GM21576 (cell line): ENCODE measurements at regions not wholly inside any gene's neighbourhood (a gene's known extent, or its start where the extent isn't known, plus 50 kb on each side); places are given as distances from the start of the nearest gene placed in this dataset.
"Not testable (repeated sequence)": the region's sequence is repeated elsewhere in the genome, so short reads cannot be mapped to it uniquely, and the experiment has no call there.

Experiments used
- ATAC-seq: cut with Tn5 transposase; IDR thresholded peaks from one replicate; pipeline ENCODE4 v1.9.1; 2021; ENCODE audit warnings: mild to moderate bottlenecking, moderate library complexity; ENCODE audit not compliant: unreplicated experiment

DNA sequence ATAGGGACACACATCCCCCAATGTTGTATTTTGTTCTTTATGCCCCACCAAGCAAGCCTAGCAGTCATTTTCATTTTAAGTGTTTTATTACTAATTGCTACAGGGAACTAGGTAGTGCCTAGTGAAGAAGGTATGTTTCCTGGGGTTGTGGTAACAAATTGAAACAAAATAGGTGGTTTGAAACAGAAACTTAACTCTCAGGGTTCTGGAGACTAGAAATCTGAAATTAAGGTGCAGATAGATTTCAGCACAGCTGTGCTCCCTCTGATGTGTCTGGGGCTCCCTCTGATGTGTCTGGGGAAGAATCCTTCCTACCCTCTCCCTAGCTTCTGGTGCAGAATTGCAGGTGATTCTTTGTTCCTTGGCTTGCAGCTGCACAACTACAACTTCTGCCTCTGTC, 390.1 kb downstream of the ZFHX3 start:
- ATAC-seq = peak; percentile 94

DNA sequence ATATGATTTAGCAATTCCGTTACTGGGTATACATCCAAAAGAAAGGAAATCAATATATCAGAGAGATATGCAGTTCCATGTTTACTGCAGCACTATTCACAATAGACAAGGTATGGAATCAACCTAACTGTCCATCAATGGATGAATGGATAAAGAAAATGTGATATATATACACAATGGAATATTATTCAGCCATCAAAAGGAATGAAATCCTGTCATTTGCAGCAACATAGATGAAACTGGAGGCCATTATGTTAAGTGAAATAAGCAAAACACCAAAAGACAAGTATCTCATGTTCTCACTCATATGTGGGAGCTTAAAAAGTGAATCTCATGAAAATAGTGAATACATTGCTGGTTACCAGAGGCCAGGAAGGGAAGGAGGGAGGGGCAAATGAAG, 390.8 kb downstream of the ZFHX3 start:
- no peak for ATAC-seq

DNA sequence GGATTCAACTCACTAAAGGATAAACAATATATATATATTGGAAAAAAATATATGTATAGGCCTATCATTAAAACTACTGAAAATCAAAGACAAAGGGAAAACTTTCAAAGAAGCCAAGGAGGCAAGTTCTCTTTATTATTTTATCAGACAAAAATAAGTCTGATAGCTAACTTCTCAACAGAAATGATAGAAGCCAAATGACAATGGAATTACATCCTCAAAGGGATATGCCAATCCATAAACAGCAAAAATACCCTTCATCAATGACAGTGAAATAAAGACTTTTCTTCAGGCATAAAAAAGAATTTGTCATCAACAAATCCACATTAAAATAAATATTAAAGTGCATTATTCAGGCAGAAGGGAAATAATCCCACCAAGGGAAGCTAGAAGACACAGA, 393.4 kb downstream of the ZFHX3 start:
- ATAC-seq = no peak

DNA sequence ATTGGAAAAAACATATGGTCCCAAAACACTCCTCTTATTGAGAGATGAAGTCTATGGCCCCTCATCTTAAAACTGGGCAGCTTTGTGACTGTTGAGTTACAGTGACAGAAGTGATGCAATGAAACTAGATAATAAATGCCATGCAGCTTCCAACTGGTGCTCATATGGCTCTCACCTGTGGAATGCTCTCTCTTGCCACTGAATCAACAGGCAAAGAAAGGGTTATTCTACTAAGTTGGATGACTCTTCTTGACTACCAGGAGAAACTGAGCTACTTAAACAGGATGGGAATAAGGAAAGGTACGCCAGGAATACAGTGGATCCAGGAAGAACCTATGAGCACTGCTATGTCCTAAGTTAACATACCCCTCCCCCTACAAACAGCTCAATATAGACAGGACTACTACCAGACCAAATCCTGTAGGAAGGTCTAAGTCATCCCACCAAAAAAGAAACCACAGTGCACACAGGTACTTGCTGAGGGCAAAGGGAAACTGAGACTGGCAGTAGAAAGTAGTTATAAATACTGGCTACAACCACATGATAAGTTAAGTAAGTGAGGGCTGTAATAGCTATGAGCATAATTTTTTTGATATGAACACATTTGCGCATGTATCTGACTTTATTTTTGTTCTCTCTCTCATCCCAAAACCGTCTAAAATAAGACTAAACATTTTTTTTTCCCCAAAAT, 398.5 kb downstream of the ZFHX3 start:
- no peak for ATAC-seq

DNA sequence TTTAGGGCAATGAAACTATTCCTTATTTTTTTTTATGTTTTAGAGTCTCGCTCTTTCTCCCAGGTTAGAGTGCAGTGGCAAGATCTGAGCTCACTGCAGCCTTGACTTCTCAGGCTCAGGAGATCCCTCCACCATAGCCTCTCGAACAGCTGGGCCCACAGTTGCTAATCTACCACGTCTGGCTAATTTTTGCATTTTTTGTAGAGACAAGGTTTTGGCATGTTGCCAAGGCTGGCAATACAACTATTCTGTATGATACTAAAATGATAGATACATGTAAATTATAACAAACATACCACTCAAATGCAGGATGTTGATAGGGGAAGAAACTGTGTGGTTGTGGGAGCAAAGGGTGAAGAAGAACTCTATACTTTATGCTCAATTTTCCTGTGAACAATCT, 401.3 kb downstream of the ZFHX3 start:
- ATAC-seq = no peak

DNA sequence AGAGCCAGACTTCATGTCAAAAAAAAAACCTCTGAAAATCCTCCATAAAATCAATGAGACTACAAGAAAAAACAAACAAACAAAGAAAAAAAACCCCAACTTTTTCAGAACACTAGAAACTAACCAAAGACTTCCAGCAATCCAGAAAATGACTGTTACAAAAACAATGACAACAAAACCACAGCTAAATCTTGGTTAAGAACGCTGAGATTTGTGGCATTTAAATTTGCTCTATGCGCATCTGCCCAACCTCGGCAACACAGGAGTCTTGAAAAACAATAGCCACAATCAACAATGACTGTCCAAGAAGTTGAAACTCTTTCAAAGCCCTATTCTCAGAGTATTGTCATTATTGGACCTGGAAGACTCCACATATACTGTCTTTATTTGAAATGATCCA, 402.4 kb downstream of the ZFHX3 start:
- no peak for ATAC-seq

DNA sequence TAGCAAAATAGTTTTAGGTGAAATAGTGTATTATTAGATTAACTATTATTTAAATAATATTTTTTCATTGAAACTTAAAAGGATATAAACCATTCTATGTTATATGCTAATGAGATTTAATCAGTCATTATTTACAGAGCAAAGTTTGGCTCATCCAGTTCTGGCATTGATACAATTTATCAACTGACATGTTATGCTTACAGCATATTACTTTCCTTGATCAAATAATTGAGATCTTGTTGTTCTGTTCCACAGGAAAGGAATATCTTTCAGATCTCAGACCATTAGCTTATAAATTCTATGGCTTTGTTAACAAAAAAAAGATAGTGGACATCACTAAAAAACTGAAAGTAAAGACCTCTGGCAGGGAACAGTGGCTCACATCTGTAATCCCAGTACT, 403.0 kb downstream of the ZFHX3 start:
- ATAC-seq = no peak

DNA sequence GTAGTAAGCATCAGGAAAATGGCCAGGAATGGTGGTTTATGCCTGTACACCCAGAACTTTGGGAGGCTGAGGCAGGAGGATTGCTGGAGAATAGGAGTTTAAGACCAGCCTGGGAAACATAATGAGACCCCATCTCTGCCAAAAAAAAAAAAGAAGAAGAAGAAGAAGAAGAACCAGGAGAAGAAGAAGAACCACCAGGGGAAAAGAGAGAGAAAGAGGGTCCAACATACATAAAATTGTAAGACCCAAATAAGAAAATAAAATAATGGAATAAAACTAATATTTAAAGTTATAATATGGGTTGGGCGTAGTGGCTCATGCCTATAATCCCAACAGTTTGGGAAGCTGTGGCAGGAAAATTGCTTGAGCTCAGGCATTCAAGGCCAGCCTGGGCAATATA, 408.4 kb downstream of the ZFHX3 start:
- no peak for ATAC-seq

DNA sequence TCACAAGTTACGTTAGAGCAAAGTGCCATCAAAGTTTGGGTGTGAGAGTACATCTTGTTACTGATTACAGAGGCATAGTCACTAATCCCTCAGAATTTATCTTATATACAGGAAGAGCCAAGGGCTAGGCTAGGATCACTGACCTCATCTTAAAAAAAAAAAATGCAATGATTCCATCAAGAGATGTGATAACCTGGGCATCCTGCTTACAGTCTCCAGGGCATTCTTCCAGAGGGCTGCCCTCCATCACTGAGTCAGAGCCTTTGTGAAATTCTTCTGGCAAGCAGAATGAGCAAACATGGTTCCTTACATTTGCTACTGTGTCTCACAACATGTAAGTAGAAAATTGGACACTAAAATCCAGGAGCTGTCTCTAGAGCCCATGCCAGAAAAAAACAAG, 410.6 kb downstream of the ZFHX3 start:
- no peak for ATAC-seq

DNA sequence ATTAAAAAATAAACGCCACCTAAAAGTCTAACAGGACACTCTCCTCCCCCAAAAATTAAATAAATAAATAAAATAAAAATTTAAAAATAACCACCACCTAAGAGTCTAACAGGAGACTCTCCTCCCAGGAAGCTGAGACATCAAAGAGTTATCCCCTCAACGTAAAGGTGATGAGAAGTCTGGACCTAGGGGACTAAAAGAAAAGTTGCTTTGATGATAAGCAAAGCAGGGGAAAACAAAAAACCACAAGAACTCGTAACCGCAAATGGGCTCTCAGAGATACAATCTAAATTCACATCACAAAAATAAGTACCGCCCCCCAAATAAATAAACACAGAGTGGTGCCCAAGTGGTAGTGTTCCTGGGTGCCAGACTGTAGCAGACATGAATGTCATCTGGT, 412.2 kb downstream of the ZFHX3 start:
- ATAC-seq = no peak

DNA sequence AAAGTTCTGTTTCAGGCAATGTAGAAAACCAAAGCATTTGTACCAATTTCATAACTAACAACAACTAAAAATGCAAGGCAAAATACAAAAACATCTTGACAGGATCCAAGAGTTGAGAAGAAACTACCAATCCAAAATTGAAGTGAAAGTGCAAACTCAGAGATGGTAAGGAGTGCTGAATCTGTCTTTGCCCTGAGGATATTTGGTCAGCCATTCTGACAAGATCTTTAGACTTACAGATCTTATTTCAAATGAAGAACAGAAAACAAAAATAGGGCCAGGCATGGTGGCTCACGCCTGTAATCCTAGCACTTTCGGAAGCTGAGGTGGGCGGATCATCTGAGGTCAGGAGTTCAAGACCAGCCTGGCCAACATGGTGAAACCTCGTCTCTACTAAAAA, 412.8 kb downstream of the ZFHX3 start:
- no peak for ATAC-seq

DNA sequence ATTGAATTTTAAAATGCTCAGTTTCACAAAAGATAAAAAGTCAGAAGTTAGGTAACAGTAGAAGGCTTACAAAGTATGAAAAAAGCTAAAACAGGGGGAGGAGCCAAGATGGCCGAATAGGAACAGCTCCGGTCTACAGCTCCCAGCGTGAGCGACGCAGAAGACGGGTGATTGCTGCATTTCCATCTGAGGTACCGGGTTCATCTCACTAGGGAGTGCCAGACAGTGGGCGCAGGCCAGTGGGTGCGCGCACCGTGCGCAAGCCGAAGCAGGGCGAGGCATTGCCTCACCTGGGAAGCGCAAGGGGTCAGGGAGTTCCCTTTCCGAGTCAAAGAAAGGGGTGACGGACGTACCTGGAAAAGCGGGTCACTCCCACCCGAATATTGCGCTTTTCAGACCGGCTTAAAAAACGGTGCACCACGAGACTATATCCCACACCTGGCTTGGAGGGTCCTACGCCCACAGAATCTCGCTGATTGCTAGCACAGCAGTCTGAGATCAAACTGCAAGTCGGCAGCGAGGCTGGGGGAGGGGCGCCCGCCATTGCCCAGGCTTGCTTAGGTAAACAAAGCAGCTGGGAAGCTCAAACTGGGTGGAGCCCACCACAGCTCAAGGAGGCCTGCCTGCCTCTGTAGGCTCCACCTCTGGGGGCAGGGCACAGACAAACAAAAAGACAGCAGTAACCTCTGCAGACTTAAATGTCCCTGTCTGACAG, 420.6 kb downstream of the ZFHX3 start:
- not testable (repeated sequence) for ATAC-seq

DNA sequence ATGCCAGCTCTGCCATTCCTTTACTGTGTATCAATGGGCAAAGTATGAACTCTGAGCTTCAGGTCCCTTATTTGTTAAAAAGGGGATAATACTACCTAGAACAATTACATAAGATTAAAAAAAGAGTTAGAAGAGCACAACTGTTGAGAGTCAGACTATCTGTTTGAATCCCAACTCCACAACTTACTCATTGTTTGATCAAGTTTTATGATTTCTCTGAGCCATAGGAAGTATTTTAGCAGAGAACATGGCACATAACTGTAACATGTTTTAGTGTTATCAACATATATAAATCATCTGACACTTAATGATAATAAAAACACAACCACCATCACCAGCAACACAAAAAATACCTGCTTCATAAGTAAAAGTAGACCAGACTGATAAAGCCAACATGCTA, 421.3 kb downstream of the ZFHX3 start:
- ATAC-seq = no peak

DNA sequence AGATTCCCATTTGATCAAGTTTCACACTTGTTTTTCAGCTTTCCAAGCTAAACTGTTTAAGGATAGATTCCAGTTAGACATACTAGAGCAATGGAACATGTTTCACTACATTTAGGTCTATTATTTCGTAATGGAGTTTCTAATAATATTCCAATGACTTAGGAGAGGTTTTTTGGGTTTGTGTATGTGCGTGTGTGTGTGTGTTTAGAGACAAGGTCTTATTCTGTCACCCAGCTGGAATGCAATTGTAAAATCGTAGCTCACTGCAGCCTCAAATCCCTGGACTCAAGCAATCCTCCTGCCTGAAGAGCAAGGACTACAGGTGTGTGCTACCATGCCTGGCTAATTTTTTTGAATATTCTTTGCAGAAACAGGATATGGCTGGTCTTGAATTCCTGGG, 426.3 kb downstream of the ZFHX3 start:
- no peak for ATAC-seq

DNA sequence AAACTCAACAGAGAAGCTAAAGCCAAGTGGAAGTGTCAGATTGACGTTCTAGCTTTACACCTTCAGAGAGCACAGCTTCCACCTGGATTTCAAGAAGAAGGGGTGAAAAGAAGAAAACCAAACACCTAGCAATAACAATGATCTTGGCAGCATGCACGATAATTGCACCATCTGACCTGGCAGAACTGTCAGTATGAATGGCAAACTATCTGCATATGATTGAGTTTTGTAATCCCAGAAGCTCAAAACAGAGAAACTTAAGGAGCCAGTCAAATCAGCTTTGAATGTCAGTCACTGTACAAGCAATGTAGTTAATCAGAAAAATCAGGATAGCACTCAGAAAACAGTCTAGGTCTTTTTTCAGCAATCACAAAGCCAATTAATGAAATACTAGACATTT, 427.1 kb downstream of the ZFHX3 start:
- no peak for ATAC-seq

DNA sequence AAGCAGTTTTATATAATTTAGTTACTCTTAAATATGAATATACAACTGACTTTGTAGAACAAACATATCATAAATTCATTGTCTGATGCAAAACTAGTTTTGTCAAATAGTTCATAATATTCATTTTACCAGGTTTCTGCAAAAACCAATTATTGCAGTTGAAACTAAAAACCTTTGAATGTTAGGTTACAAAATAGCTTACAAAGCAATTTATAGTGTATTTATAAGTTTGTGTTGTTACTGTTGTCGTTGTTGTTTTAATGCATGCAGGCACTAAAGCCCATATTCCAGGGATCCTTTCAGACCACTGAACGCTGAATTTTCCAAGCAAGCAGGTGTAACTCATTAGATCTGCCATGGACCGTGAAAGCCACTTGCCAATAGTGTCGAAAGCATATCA, 427.6 kb downstream of the ZFHX3 start:
- no peak for ATAC-seq

DNA sequence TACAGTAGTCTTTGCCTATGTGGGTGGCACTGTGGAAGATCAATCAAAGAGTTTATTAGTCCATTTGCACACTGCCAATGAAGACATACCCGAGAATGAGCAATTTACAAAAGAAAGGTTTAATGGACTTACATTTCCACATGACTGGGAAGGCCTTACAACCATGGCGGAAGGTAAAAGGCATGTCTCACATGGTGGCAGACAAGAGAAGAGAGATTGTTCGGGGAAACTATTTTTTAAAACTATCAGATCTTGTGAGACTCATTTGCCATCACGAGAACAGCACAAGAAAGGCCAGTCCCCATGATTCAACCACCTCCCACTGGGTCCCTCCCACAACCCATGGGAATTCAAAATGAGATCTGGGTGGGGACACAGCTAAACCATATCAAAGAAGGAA, 432.1 kb downstream of the ZFHX3 start:
- no peak for ATAC-seq

DNA sequence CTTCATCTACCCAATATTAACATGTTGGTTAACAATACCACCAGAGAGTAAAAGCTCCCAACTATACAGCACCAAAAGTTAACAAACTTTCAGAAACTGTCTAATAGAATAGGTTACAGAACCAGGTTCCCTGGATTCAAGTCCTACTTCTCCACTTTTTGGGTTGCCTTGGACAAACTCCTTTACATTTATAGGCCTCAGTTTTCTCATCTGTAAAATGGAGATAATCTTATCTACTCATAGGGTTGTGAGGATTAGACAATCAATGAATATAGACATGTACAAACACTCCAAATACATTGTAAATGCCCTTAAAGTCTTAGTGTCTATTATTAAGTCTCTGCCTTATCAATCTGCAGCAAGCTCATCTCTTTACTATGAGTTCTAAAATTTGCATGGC, 435.2 kb downstream of the ZFHX3 start:
- no peak for ATAC-seq

DNA sequence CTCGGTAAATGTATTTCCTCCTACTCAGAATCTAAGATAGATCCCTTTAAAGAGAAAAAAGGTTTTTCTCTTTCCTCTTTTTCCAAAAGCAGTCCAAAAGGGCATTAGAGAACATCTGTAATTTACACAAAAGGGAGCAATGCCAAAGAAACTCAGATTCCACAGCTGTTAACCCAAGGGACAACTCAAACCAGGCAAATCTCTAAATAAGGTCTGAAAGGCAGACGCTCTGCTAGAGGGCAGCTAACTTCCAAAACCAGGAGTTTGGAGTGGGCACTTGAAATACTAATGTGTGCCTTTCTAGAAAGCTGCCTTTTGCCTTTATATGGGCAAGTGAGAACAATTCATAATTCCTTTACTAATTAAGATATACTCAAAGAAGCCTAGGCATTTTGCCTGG, 435.7 kb downstream of the ZFHX3 start:
- no peak for ATAC-seq

DNA sequence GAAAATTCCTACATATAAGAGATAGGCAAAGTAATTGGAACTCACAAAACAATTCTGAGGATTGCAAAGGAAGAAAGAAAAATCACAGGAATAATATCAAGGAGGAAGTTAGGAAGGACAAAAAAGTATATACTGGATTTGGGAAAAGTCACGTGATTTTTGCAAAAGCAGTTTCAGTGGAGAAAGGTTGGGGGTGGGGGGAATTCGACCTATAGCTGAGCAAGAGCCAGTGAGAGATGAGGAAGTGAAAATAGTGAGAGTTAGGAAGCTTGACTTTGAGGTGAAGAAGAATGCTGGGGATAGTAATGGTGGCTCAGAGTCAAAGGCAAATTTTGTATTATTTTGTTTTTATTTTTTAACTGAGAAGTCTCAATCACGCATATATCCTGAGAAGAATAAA, 438.0 kb upstream of the PMFBP1 start:
- ATAC-seq = no peak

DNA sequence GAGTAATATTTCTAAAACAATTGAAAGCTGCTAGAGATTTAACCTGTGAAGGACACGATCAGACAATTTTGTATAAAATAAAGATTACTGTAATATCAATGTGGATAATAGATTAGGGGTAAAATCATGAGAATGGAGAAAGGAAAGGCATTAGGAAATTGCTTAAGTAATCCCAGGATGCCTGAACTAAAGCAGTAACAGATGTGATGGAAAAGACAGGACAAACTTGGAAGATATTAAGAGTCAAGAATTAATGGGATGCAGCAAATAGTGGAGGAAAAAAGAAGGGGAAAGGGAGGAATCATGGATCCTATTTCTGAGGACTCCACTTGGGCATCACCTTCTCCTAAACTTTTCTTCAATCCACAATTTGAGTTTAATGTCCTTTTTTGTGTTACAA, 437.1 kb upstream of the PMFBP1 start:
- ATAC-seq = no peak

DNA sequence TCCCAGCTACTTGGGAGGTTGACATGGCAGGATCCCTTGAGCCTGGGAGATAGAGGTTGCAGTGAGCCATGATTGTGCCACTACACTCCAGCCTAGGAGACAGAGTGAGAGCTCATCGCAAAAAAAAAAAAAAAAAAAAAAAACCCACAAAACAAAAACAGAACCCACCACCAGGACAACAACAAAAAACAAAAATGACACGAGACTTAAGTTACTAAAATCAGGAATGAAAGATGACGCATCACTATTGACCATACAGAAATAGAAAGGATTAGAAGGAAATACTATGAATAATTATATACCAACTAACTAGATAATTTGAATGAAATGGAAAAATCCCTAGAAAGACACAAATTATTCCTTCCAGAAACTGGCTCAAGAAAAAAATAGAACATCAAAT, 432.4 kb upstream of the PMFBP1 start:
- no peak for ATAC-seq

DNA sequence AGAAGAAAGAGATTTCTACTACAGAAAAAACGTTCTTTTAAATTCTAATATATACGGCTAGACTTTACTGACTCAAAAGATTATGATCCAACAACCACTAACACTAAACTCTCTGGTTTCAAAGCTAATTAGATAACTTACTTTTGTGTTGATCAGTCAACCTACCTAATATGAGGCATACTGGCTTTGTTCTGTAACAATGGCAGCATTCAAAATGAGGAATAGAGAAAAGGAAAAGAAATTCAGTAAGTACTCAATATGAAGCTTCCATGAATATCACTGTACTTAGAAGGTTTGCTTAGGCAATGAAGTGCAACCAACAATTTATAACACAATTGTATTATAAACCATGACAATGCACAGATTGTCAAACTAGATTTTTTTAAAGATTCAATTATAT, 430.5 kb upstream of the PMFBP1 start:
- no peak for ATAC-seq
